DMS 273 (cell line): ENCODE measurements at regions not wholly inside any gene's neighbourhood (a gene's known extent, or its start where the extent isn't known, plus 50 kb on each side); places are given as distances from the start of the nearest gene placed in this dataset.

Experiments used
- DNase-seq: peaks from one replicate; lab custom pipeline; 2025; ENCODE audit not compliant: unreplicated experiment; lab: John Stamatoyannopoulos, UW

- DNase-seq, result no peak
Measured at GRCh38 chr5:125038477-125038876, 292.0 kb upstream of the ZNF608 start.

- DNase-seq, result no peak
Measured at GRCh38 chr5:125041798-125042197, 295.4 kb upstream of the ZNF608 start.

- DNase-seq, result peak; percentile 16
Measured at GRCh38 chr5:125042261-125042890, 295.9 kb upstream of the ZNF608 start.

- DNase-seq, result peak; percentile 98
Measured at GRCh38 chr5:125043781-125044391, 297.4 kb upstream of the ZNF608 start.

GRCh38 chr5:125044491-125045282, 298.2 kb upstream of the ZNF608 start:
- peak; percentile 42 for DNase-seq

GRCh38 chr5:125045646-125046045, 299.2 kb upstream of the ZNF608 start:
- no peak for DNase-seq

GRCh38 chr5:125046838-125047237, 300.4 kb upstream of the ZNF608 start:
- no peak for DNase-seq

- DNase-seq, result no peak
Measured at GRCh38 chr5:125047871-125048270, 301.4 kb upstream of the ZNF608 start.

- DNase-seq, result no peak
Measured at GRCh38 chr5:125049721-125050702, 303.6 kb upstream of the ZNF608 start.

- DNase-seq, result no peak
Measured at GRCh38 chr5:125050926-125051325, 304.5 kb upstream of the ZNF608 start.

- DNase-seq, result no peak
Measured at GRCh38 chr5:125052584-125052983, 306.1 kb upstream of the ZNF608 start.

GRCh38 chr5:125053179-125053578, 306.7 kb upstream of the ZNF608 start:
- DNase-seq, result no peak

GRCh38 chr5:125054146-125054545, 307.7 kb upstream of the ZNF608 start:
- no peak for DNase-seq

GRCh38 chr5:125056671-125057485, 310.4 kb upstream of the ZNF608 start:
- no peak for DNase-seq

GRCh38 chr5:125057912-125058826, 311.7 kb upstream of the ZNF608 start:
- peak; percentile 50 for DNase-seq

GRCh38 chr5:125059255-125060002, 313.0 kb upstream of the ZNF608 start:
- DNase-seq, result peak; percentile 23

GRCh38 chr5:125061726-125062125, 315.3 kb upstream of the ZNF608 start:
- DNase-seq, result no peak
